Mesothelial cell of epicardium (in vitro differentiated cells): ENCODE measurements at regions not wholly inside any gene's neighbourhood (a gene's known extent, or its start where the extent isn't known, plus 50 kb on each side); places are given as distances from the start of the nearest gene placed in this dataset.
"Not testable (repeated sequence)": the region's sequence is repeated elsewhere in the genome, so short reads cannot be mapped to it uniquely, and the experiment has no call there.

ENCODE experiments used
- DNase-seq, 2 experiments: peaks; one replicate each; pipeline ENCODE4 v3.0.0; 2021; ENCODE audit warnings: low spot score in 2 of 2; ENCODE audit not compliant: unreplicated experiment in 2 of 2
- H3K27ac Mint-ChIP-seq: 2 replicates; pipeline ENCODE4 v1.8.0; 2021; ENCODE audit warnings: mixed read lengths
- H3K27me3 Mint-ChIP-seq: 2 replicates; pipeline ENCODE4 v1.8.0; 2021; ENCODE audit warnings: low read depth, mixed read lengths
- H3K36me3 Mint-ChIP-seq: 2 replicates; pipeline ENCODE4 v1.8.0; 2021; ENCODE audit warnings: mixed read lengths
- H3K4me1 Mint-ChIP-seq: 2 replicates; pipeline ENCODE4 v1.8.0; 2021; ENCODE audit warnings: mixed read lengths
- H3K4me3 Mint-ChIP-seq: 2 replicates; pipeline ENCODE4 v1.8.0; 2021; ENCODE audit warnings: mild to moderate bottlenecking, moderate library complexity, mixed read lengths
- H3K9me3 Mint-ChIP-seq: 2 replicates; pipeline ENCODE4 v1.8.0; 2021; ENCODE audit warnings: mixed read lengths
- CTCF ChIP-seq: fragments of 200-600 bp; sonication (generic); IDR thresholded peaks from one replicate; pipeline ENCODE4 v1.5.0; 2021; ENCODE audit warnings: antibody characterized with exemption; ENCODE audit not compliant: unreplicated experiment

- not testable (repeated sequence) for H3K36me3 Mint-ChIP-seq, H3K9me3 Mint-ChIP-seq, DNase-seq, H3K4me3 Mint-ChIP-seq, H3K4me1 Mint-ChIP-seq, H3K27me3 Mint-ChIP-seq, H3K27ac Mint-ChIP-seq
Observed at GRCh38 chr1:146479188-146479587, 250.4 kb upstream of the NOTCH2NLA start.

DNA sequence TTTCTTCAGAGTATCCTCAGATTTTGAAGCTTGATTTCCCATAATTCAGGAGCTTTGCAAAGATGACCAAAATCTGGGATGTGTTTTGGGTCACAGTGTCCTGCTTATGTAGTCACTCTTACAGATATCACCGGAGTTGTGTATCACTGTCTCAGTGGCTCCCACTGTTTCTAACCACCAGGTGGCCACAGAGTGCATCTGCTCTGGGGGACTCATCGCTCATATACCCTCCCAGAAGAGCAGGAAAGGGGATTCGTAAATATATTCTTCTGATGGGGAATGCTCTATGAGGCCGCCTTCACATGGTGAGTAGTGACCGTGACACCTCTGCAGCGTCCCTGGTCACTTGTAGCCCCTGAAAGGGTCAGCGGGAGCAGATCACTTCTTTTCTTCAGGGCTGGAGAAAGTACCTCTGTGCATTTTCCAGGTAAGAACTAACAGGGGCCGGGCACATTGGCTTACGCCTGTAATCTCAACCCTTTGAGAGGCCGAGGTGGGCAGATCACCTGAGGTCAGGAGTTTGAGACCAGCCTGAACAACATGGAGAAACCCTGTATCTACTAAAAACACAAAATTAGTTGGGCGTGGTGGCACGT is 249.4 kb upstream of the NOTCH2NLA start:
- DNase-seq, H3K4me3 Mint-ChIP-seq, H3K9me3 Mint-ChIP-seq, H3K27me3 Mint-ChIP-seq, H3K4me1 Mint-ChIP-seq, H3K36me3 Mint-ChIP-seq, H3K27ac Mint-ChIP-seq: not testable (repeated sequence)
- TF ChIP-seq CTCF, result peak; percentile 64

DNA sequence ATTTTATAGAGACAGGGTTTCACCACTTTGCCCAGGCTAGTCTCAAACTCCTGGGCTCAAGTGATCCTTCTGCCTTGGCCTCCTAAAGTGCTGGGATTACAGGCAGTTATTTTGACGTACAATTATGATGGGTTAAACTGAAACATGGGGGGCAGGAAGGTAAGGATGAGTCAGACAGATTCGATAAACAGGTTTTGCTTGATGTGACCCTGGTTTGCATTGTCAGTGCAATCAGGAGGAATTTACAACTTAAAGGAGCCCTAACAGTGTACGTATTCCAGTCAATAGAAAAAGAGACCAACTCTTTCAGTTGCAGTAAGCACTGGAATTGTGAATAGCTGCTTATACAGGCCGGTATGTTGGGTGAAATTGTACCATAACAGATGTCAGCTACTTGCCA is 246.3 kb upstream of the NOTCH2NLA start:
- not testable (repeated sequence) for H3K27ac Mint-ChIP-seq, H3K27me3 Mint-ChIP-seq, H3K9me3 Mint-ChIP-seq, H3K4me3 Mint-ChIP-seq, H3K36me3 Mint-ChIP-seq, DNase-seq, H3K4me1 Mint-ChIP-seq

- not testable (repeated sequence) for H3K4me1 Mint-ChIP-seq, H3K36me3 Mint-ChIP-seq, H3K27me3 Mint-ChIP-seq, H3K9me3 Mint-ChIP-seq, H3K4me3 Mint-ChIP-seq, DNase-seq, H3K27ac Mint-ChIP-seq
Observed at GRCh38 chr1:146474216-146474615, 245.4 kb upstream of the NOTCH2NLA start.

DNA sequence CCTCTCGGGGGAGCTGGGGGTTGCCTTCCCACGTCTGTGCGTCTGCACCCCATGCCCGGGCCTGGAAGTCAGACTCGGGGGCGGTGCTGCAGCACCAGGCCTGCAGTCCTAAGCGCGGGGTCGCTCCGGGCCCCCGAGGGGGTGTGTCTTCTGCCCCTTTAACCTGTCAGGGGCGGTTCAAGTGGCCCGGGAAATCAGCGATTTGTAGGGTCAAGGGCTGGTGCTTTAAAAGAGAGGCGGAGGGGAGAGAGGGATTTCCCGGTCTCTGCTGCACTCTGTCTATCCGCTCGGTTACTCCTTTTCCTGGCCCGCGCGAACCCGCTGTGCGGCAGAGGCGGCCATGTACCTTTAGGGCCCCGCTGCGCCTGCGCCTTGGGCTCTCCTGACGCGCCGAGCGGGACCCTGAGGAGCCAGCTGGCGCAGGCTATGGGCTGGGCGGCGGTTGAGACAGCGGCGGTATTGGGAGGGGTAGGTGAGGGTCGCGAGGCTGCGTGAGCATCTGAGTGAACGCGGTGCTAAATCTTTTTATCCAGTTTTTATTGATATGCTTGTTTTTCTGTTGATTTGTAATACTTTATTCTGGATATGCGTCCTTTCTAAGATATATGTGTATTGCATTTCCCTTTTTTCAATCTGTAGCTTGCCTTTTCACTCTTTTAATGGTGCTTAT is 243.5 kb upstream of the NOTCH2NLA start:
- not testable (repeated sequence) for H3K9me3 Mint-ChIP-seq, H3K27me3 Mint-ChIP-seq, H3K4me1 Mint-ChIP-seq, H3K36me3 Mint-ChIP-seq
- Mint-ChIP-seq H3K27ac (peak overlapping the region; percentile 43), H3K4me3 (peak overlapping the region; percentile 69)
- peak; percentile 65 to 86 for DNase-seq

GRCh38 chr1:146459939-146460338 is 231.1 kb upstream of the NOTCH2NLA start:
- H3K27me3 Mint-ChIP-seq, H3K27ac Mint-ChIP-seq, DNase-seq: not testable (repeated sequence)

GRCh38 chr1:146459308-146459707 is 230.5 kb upstream of the NOTCH2NLA start:
- not testable (repeated sequence) for H3K27me3 Mint-ChIP-seq, H3K4me1 Mint-ChIP-seq, H3K27ac Mint-ChIP-seq, H3K4me3 Mint-ChIP-seq, H3K9me3 Mint-ChIP-seq, DNase-seq, H3K36me3 Mint-ChIP-seq

More at GRCh38 chr1:146459939-146460338, 231.1 kb upstream of the NOTCH2NLA start:
- H3K4me1 Mint-ChIP-seq, H3K36me3 Mint-ChIP-seq, H3K4me3 Mint-ChIP-seq, H3K9me3 Mint-ChIP-seq: not testable (repeated sequence)

DNA sequence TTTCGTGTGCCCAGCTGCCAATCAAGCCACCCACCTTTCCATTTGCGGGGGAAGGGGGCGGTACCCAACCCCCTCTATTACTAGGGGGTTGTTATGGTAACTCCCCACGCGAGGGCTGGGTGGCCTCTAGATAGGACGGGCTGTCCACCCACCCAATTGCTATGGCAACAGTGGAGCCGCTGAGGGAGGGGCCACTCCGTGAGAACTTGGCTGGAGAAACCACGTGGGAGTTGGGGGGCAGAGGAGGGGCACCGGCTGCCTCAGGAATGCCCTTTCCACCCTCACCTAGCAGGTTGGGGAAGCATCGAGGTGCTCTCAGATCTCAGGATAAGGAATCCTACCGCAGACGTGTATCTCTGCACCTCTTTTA is 220.0 kb upstream of the NOTCH2NLA start:
- H3K27me3 Mint-ChIP-seq, H3K36me3 Mint-ChIP-seq, H3K9me3 Mint-ChIP-seq: not testable (repeated sequence)

DNA sequence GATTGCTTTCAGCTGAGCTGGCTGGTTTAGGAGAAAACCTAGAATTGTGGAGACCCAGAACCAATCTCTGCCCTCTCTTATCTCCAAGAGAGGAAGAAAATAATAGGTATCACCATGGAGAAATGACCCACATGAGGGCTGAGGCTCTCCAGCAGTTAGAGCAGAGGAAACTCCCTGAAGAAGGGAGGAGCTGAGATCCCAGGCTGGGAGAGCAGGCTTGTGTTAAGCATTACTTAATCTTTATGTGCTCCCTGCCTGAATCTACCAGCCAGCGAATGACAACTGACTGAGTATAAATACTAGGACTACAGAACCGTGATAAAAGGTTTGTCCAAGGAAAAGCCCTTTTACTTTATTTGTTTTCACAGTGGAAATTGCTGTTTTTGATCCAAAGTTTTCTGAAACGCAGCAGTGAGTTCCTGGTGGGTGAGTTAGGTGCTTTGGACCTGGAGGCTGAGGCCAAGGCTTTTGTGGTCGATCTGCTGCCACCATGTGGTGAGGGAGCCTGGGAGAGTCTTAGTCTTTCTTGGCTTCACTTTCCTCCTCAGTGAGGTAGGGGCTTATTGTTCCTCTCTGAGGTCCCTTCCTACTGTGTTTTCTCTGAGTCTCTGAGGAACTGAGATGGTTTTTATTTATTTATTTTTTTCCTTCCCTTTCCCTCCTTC is 219.5 kb upstream of the NOTCH2NLA start:
- H3K36me3 Mint-ChIP-seq, H3K27me3 Mint-ChIP-seq, H3K4me1 Mint-ChIP-seq, H3K9me3 Mint-ChIP-seq, H3K4me3 Mint-ChIP-seq: not testable (repeated sequence)
- DNase-seq, result peak; percentile 22 to 61
- peak overlapping the region; percentile 39 for H3K27ac Mint-ChIP-seq

More for the DNA sequence above, 220.0 kb upstream of the NOTCH2NLA start:
- not testable (repeated sequence) for H3K4me1 Mint-ChIP-seq, H3K27ac Mint-ChIP-seq, DNase-seq, H3K4me3 Mint-ChIP-seq

GRCh38 chr1:146443871-146444222 is 215.0 kb upstream of the NOTCH2NLA start:
- H3K4me1 Mint-ChIP-seq, H3K27ac Mint-ChIP-seq, H3K27me3 Mint-ChIP-seq, DNase-seq, H3K9me3 Mint-ChIP-seq, H3K36me3 Mint-ChIP-seq: not testable (repeated sequence)
- H3K4me3 Mint-ChIP-seq, result peak overlapping the region; percentile 55

- H3K36me3 Mint-ChIP-seq, H3K4me3 Mint-ChIP-seq, DNase-seq, H3K4me1 Mint-ChIP-seq, H3K27me3 Mint-ChIP-seq, H3K9me3 Mint-ChIP-seq, H3K27ac Mint-ChIP-seq: not testable (repeated sequence)
Observed at GRCh38 chr1:146443088-146443870, 214.5 kb upstream of the NOTCH2NLA start.

DNA sequence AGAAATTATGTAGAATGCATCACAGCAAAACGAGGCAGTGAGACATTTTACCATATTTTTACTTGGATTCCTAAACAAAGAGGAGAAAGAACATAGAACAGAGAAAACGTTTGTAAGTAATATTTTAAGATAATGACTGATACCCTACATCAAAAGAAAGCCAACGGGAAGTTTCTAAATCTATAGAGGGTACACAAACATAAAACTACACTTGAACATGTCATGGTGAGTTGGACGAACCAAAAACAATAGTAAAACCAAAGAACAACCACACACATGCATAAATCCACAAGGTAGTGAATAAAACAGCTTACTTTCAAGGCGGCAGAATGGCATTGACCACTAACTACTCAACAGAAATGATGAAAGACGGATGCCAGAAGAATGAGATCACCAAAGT is 209.7 kb upstream of the NOTCH2NLA start:
- not testable (repeated sequence) for H3K27ac Mint-ChIP-seq, H3K9me3 Mint-ChIP-seq, H3K4me3 Mint-ChIP-seq, H3K36me3 Mint-ChIP-seq, H3K27me3 Mint-ChIP-seq, DNase-seq, H3K4me1 Mint-ChIP-seq

DNA sequence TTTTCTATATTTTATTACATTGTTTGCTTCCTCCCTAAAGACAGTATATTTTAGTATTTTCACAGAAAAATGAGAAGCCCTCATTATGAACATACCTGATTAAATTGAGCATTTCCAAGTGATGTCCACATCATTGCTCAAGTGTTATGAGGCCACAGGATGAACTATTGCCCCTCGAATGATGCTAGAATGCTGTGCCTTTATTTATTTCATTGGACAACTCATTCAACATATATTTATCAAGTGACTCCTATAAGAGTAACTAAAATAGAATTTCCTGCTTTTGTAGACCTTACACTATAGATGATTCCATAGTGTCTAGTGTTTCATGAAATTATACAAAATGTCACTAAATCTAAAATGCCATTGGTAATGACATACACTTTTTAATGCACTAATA is 187.8 kb upstream of the NOTCH2NLA start:
- H3K4me1 Mint-ChIP-seq, H3K36me3 Mint-ChIP-seq, H3K9me3 Mint-ChIP-seq, DNase-seq, H3K27ac Mint-ChIP-seq, H3K4me3 Mint-ChIP-seq, H3K27me3 Mint-ChIP-seq: not testable (repeated sequence)
